ENCODE measurements at regions not wholly inside any gene's neighbourhood (a gene's known extent, or its start where the extent isn't known, plus 50 kb on each side); places are given as distances from the start of the nearest gene placed in this dataset.
"Not testable (repeated sequence)": the region's sequence is repeated elsewhere in the genome, so short reads cannot be mapped to it uniquely, and the experiment has no call there.

DNA sequence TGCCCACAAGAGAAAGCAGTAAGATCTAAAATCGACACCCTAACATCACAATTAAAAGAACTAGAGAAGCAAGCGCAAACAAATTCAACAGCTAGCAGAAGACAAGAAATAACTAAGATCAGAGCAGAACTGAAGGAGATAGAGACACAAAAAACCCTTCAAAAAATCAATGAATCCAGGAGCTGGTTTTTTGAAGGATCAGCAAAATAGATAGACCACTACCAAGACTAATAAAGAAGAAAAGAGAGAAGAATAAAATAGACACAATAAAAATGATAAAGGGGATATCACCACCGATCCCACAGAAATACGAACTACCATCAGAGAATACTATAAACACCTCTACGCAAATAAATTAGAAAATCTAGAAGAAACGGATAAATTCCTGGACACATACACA is 110.0 kb upstream of the PPP1R9A start:
- DNase-seq (ENCODE audit: missing footprints); intact Hi-C loops (cut with DNase I); ATAC-seq: not testable (repeated sequence)

DNA sequence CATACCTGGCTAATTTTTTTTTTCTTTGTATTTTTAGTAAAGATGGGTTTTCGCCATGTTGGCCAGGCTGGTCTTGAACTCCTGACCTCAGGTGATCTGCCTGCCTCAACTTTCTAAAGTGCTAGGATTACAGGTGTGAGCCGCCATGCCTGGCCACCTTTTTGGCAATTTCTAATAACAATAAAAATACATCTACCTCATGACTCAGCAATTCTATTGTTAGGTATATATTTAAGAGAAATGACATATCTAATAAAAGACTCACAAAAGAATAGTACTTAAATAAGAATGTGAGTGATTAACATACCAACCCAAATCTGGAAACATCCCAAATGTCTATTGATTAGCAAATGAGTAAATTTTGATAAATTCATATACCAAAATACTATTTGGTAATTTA is 103.6 kb upstream of the PPP1R9A start:
- DNase-seq (ENCODE audit: missing footprints): no peak
- no peak for ATAC-seq
- intact Hi-C loops (cut with DNase I): no loop called here

DNA sequence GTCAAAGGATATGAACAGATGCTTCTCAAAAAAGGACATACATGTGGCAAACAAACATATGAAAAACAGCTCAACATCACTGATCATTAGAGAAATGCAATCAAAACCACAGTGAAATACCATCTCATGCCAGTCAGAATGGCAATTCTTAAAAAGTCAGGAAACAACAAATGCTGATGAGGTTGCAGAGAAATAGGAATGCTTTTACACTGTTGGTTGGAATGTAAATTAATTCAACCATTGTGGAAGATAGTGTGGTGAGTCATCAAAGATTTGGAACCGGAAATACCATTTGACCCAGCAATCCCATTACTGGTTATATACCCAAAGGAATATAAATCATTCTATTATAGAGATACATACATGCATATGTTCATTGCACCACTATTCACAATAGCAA is 98.7 kb upstream of the PPP1R9A start:
- intact Hi-C loops (cut with DNase I); DNase-seq (ENCODE audit: missing footprints); ATAC-seq: not testable (repeated sequence)

DNA sequence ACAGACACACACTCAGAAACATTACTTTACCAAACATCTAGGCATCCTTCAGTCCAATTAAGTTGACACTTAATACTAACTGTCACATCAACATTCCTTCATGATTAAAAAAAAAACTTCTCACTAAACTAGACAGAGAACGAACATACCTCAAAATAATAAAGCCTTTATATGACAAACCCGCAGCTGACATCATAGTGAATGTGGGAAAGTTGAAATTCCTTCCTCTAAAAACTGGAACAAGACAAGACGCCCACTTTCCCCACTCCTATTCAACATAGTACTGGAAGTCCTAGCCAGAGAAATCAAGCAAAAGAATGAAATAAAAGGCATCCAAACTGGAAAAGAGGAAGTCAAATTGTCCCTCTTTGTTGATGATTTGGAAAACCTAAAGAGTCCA is 96.9 kb upstream of the PPP1R9A start:
- intact Hi-C loops (cut with DNase I): no loop called here
- ATAC-seq (no peak), DNase-seq (ENCODE audit: missing footprints) (no peak)

DNA sequence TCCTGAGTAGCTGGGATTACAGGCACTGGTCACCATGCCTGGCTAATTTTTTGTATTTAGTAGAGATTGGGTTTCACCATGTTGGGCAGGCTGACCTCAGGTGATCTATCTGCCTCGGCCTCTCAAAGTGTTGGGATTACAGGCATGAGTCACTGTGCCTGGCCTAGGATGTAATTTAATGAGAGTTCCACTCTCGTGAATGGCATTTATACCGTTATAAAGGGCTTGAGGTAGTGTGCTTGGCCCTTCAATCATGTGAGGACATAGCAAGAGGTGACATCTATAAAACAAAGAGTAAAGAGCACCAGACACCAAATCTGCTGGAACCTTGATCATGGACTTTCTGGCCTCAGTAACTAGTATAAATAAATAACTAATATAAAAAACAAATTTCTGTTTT is 93.5 kb upstream of the PPP1R9A start:
- intact Hi-C loops (cut with DNase I): no loop called here
- no peak for ATAC-seq

DNA sequence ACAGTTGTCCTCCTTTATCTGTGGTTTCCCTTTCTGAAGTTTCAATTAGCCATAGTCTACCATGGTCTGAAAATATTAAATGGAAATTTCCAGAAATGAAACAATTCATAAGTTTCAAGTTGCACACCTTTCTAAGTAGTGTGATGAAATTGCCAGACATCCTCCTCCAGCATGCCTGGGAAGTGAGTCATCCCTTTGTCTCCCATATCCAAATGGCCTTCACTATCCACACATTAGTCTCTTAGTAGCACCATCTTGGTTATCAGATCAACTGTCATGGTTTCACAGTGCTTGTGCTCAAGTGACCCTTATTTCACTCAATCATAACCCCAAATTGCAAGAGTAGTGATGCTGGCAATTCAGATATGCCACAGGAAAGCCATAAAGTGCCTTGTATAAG is 83.4 kb upstream of the PPP1R9A start:
- intact Hi-C loops (cut with DNase I): no loop called here
- DNase-seq (ENCODE audit: missing footprints) (no peak), ATAC-seq (no peak)

More for the DNA sequence above, 93.5 kb upstream of the PPP1R9A start:
- DNase-seq (ENCODE audit: missing footprints): no peak

DNA sequence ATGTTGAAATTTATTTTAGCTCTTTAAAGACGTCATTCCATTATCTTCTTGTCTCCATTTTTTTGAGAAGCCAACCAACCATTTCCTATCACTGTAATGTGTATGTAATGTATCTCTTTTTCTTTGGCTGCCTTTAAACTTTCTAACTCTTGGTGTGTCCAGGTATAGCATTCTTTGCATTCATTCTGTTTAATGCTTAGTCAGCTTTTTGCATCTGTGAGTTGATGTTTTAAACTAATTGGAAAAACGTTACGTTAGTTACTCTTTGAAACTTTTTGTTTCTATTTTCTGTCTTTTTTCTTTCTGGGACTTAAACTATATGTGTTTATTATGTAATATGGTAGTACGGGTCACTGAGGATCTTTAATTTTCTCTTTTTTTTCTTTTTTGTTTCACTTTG is 77.4 kb upstream of the PPP1R9A start:
- DNase-seq (ENCODE audit: missing footprints) (no peak), ATAC-seq (no peak)
- intact Hi-C loops (cut with DNase I): no loop called here

DNA sequence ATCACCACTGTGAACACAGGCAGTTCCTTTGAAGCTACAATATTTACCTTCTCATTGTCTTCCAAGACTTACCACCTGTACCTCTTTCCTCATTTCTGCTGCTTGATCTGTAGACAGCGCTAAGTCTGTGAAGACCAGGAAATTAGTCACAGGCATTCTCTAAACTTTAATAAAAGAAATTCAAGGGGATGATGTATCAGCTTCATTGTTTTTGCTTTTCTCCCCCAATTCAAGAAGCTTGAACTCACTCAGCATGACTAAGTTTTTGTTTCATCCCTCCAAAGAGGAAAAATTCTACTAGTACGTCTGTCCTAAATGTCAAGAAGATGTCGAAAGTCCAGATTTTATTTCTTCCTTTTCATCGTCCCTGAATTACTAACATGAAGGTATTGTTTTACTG is 75.3 kb upstream of the PPP1R9A start:
- DNase-seq (ENCODE audit: missing footprints) (no peak), ATAC-seq (no peak)
- intact Hi-C loops (cut with DNase I): no loop called here

DNA sequence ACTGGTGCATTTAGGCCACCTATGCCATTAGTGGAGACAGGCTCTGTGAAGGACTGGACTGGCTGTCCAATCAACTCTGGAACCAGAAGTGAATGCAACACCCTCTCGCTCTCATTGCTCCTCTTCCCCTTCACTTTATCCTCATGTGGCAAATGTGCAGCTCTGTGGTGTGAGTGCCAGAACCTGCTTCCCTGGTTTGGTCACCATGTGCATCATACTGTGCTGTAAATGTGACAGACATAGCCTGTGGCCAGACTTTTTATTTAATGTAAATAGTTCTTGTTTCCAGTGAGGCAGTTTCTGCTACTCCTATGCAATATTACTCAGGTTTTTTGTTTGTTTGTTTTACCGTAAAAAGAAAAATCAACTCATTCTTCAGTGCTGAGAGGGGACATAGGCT is 73.0 kb upstream of the PPP1R9A start:
- no peak for DNase-seq (ENCODE audit: missing footprints)
- intact Hi-C loops (cut with DNase I): no loop called here

DNA sequence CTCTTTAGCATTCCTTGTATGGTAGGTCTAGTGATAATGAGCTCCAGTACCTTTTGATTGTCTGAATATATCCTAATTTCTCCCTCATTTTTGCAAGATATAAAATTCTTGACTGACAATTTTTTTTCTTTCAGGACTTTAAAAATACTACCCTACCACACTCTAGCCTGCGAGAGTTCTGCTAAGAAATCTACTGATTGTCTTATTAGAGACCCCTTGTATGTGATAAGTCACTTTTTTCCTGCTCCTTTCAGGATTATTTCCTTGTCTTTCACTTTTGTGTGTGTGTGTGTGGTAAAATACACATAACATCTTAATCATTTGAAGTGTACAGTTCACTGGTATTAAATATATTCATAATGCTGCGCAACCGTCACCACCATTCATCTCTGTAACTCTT is 68.7 kb upstream of the PPP1R9A start:
- no peak for DNase-seq (ENCODE audit: missing footprints)
- intact Hi-C loops (cut with DNase I): no loop called here
- ATAC-seq: no peak

More for the DNA sequence above, 73.0 kb upstream of the PPP1R9A start:
- no peak for ATAC-seq

DNA sequence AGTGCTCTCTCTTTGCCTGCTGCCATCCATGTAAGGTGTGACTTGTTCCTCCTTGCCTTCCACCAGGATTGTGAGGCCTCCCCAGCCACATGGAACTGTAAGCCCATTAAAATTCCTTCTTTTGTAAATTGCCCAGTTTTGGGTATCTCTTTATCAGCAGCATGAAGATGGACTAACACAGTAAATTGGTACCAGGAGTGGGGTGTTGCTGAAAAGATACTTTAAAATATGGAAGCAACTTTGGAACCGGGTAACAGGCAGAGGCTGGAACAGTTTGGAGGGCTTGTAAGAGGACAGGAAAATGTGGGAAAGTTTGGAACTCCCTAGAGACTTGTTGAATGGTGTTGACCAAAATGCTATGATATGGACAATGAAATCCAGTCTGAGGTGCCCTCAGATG is 63.8 kb upstream of the PPP1R9A start:
- intact Hi-C loops (cut with DNase I): no loop called here
- ATAC-seq: no peak
- no peak for DNase-seq (ENCODE audit: missing footprints)

DNA sequence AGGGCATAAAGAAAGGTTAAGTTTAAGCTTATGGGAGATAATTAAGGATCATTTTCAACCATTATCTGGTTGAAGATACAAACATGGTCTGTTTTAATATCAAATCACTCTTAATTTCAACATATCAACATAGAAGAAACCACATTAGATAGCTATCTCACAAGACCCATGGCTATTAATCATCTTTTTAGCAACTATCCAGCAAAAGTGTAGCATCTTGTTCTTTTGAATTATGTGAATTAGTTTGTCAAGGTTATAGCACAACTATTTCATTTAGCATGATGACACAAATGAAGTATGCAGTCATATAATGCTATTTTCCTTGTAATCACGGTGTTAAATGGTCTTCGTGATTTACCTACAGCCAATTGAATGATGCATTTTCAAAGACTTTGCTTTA is 58.9 kb upstream of the PPP1R9A start:
- ATAC-seq: no peak
- intact Hi-C loops (cut with DNase I): no loop called here
- no peak for DNase-seq (ENCODE audit: missing footprints)

DNA sequence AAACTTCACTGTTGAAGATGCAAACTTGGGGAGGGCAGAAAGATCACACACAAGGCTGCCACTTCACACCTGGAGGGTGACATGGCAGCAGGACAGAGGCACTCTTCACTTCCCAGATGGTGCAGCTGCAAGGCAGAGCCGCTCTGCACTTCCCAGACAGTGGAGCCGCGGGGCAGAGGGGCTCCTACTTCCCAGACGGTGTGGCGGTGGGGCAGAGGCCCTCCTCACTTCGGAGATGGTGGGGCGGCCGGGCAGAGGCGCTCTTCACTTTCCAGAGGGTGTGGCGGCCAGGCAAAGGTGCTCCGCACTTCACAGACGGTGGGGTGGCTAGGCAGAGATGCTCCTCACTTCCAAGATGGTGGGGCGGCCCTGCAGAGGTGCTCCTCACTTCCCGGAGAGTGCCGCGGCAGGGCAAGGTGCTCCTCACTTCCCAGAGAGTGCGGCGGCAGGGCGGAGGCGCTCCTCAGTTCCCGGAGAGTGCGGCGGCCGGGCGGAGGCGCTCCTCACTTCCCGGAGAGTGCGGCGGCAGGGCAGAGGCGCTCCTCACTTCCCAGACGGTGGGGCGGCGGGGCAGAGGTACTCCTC is 58.3 kb upstream of the PPP1R9A start:
- intact Hi-C loops (cut with DNase I): no loop called here
- ATAC-seq (no peak), DNase-seq (ENCODE audit: missing footprints) (no peak)

DNA sequence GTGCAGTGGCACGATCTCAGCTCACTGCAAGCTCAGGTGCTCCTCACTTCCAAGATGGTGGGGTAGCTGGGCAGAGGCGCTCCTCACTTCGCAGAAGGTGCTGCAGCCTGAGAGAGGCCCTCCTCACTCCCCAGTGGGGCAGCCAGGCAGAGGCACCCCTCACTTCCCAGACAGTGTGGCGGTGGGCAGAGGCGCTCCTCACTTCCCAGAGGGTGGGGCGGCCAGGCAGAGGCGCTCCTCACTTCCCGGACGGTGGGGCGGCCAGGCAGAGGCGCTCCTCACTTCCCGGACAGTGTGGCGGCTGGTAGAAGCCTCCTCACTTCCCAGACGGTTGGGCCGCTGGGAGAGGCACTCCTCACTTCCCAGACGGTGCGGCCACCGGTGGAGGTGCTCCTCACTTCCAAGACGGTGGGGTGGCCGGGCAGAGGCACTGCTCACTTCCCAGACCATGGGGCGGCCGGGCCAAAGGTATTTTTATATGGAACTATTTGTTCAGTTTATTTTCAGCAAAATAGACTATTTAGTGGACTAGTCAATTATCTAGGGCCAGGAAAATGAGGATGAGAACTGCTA is 57.7 kb upstream of the PPP1R9A start:
- ATAC-seq (no peak), DNase-seq (ENCODE audit: missing footprints) (peak; percentile 60)
- intact Hi-C loops (cut with DNase I): no loop called here

DNA sequence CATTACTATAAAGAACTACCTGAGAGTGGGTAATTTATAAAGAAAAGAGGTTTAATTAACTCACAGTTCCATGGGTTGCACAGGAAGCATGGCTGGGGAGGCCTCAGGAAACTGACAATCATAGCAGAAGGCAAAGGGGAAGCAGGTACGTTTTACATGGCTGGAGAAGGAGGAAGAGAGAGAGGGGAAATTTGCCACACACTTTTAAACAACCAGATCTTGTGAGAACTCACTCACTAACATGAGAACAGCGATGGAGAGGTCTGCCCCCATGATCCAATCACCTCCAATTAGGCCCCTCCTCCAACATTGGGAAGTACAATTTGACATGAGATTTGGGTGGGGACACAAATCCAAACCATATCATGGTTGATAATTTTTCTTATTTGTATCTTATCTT is 51.8 kb upstream of the PPP1R9A start:
- intact Hi-C loops (cut with DNase I): no loop called here
- no peak for DNase-seq (ENCODE audit: missing footprints)
- ATAC-seq: no peak

DNA sequence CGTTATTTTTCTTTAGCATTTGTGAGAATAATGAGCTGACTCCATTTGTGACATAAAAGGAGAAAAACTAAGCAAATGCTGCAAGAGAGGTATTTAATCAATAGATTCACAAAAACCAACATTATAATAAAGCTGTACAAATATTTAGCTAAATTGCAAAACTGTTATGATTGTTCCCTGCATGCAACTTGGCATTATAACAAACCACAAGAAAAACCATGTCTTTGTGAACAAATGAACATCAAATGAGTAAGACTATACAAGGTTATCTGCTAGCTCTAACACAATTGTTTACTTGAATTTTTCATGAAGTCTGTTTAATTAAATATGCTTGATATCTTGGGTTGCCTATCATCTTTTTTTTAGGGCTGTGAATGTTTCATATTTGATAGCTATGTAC is 50.8 kb upstream of the PPP1R9A start:
- DNase-seq (ENCODE audit: missing footprints): no peak
- no peak for ATAC-seq
- intact Hi-C loops (cut with DNase I): no loop called here
